ENCODE measurements at regions not wholly inside any gene's neighbourhood (a gene's known extent, or its start where the extent isn't known, plus 50 kb on each side); places are given as distances from the start of the nearest gene placed in this dataset.
A peak's percentile ranks its signal among the peaks of the same experiment; 100 is the strongest.

DNA sequence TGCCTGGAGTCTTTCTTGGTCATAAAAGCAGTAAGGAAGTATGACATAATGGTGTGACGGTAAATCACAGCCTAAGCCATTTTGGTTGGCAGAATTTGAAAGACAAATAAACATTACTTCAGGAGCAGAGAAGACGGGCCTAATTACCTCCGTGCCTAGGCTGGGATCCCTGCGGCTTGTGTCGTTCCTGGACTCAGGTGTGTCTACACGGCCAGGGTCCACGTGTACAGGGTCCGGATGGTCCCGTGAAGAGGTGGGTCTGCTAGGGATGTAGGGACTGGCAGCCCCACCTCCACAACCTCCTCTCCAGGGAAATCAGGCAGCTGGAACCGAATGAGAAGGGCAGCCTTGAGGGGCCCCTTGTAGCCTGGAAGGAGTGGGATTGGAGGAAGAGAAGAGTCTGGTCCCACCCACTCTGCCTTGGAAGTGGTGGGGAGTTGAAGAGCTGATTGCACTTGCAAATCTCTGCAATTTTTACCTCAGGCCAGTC lies 55.4 kb upstream of the PLAC1 start:
- no peaks in the 10 kb centered on the region for H3K36me3 ChIP-seq (ENCODE audit: control insufficient read depth in 2 of 2, insufficient read depth in 1 of 2, low read length in 2 of 2)
- H3K4me3 ChIP-seq (ENCODE audit: low read depth, low read length) = no peak overlapping the region
- no peaks in the 10 kb centered on the region for H3K9me3 ChIP-seq (ENCODE audit: control insufficient read depth, insufficient read depth, low read depth, low read length)
- CTCF ChIA-PET = no interaction called here
- POLR2A ChIA-PET = interaction anchor here (0.6 kb wide), 1 partner anchor 146 kb away, joined by 4 read pairs; no protein-coding TSS in a partner anchor
- H3K4me1 ChIP-seq (ENCODE audit: control insufficient read depth, insufficient read depth, low read length) = no peaks in the 10 kb centered on the region
- peak overlapping the region; percentile 46 for H3K27ac ChIP-seq (ENCODE audit: extremely low read depth, low read depth, low read length)
- TF ChIP-seq, protein P1, sequence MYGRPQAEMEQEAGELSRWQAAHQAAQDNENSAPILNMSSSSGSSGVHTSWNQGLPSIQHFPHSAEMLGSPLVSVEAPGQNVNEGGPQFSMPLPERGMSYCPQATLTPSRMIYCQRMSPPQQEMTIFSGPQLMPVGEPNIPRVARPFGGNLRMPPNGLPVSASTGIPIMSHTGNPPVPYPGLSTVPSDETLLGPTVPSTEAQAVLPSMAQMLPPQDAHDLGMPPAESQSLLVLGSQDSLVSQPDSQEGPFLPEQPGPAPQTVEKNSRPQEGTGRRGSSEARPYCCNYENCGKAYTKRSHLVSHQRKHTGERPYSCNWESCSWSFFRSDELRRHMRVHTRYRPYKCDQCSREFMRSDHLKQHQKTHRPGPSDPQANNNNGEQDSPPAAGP (tag by site-specific recombination; IDR thresholded peaks at IDR 0.05) = peak; percentile 96
- TF ChIP-seq ZNF585B (tag by site-specific recombination; IDR thresholded peaks at IDR 0.05) (no peak), ZNF354C (tag by site-specific recombination; IDR thresholded peaks at IDR 0.05; ENCODE audit: borderline replicate concordance, low read depth) (no peak), HOXD13 (CRISPR knock-in tag; IDR thresholded peaks at IDR 0.05; ENCODE audit: borderline replicate concordance) (no peak), ZFP69B (tag by site-specific recombination; IDR thresholded peaks at IDR 0.05) (peak; percentile 86), ZNF341 (tag by site-specific recombination; IDR thresholded peaks at IDR 0.05; ENCODE audit: low read depth) (peak; percentile 64), ZBTB20 (tag by site-specific recombination; IDR thresholded peaks at IDR 0.05) (peak; percentile 69), HOXC10 (CRISPR knock-in tag; IDR thresholded peaks at IDR 0.05) (no peak), ZBTB48 (tag by site-specific recombination; IDR thresholded peaks at IDR 0.05) (peak; percentile 89), ZNF658 (tag by site-specific recombination; IDR thresholded peaks at IDR 0.05) (no peak), ZNF48 (tag by site-specific recombination; IDR thresholded peaks at IDR 0.05) (no peak), SETDB1 (IDR thresholded peaks at IDR 0.05; ENCODE audit: insufficient read length, low read length) (peak; percentile 45), TCF7L2 (IDR thresholded peaks at IDR 0.05; ENCODE audit: borderline replicate concordance, low read depth, low read length) (no peak), ZNF366 (tag by site-specific recombination; conservative IDR thresholded peaks at IDR 0.05) (peak; percentile 89), ZNF707 (tag by site-specific recombination; IDR thresholded peaks at IDR 0.05) (no peak), ZNF416 (tag by site-specific recombination; IDR thresholded peaks at IDR 0.05) (no peak), MZF1 (tag by site-specific recombination; IDR thresholded peaks at IDR 0.05; ENCODE audit: borderline replicate concordance) (peak; percentile 40), ZBTB21 (tag by site-specific recombination; IDR thresholded peaks at IDR 0.05) (peak; percentile 96), FEZF1 (tag by site-specific recombination; IDR thresholded peaks at IDR 0.05) (peak; percentile 82), ZNF335 (tag by site-specific recombination; conservative IDR thresholded peaks at IDR 0.05) (peak; percentile 91), ZNF324 (tag by site-specific recombination; IDR thresholded peaks at IDR 0.05) (peak; percentile 60; the same call in 1 of the 2 replicates), ZNF561 (tag by site-specific recombination; IDR thresholded peaks at IDR 0.05; ENCODE audit: borderline replicate concordance) (no peak), KLF8 (tag by site-specific recombination; IDR thresholded peaks at IDR 0.05) (peak; percentile 60), GLIS1 (tag by site-specific recombination; IDR thresholded peaks at IDR 0.05) (peak; percentile 57; the same call in 1 of the 2 replicates), ZNF76 (tag by site-specific recombination; IDR thresholded peaks at IDR 0.05; ENCODE audit: borderline replicate concordance, low read depth) (peak; percentile 53; the same call in 1 of the 2 replicates)
- TF ChIP-seq, protein P2, sequence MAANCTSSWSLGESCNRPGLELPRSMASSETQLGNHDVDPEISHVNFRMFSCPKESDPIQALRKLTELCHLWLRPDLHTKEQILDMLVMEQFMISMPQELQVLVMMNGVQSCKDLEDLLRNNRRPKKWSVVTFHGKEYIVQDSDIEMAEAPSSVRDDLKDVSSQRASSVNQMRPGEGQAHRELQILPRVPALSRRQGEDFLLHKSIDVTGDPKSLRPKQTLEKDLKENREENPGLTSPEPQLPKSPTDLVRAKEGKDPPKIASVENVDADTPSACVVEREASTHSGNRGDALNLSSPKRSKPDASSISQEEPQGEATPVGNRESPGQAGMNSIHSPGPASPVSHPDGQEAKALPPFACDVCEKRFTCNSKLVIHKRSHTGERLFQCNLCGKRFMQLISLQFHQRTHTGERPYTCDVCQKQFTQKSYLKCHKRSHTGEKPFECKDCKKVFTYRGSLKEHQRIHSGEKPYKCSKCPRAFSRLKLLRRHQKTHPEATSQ (tag by site-specific recombination; IDR thresholded peaks at IDR 0.05) = no peak
- TF ChIP-seq, protein P3, sequence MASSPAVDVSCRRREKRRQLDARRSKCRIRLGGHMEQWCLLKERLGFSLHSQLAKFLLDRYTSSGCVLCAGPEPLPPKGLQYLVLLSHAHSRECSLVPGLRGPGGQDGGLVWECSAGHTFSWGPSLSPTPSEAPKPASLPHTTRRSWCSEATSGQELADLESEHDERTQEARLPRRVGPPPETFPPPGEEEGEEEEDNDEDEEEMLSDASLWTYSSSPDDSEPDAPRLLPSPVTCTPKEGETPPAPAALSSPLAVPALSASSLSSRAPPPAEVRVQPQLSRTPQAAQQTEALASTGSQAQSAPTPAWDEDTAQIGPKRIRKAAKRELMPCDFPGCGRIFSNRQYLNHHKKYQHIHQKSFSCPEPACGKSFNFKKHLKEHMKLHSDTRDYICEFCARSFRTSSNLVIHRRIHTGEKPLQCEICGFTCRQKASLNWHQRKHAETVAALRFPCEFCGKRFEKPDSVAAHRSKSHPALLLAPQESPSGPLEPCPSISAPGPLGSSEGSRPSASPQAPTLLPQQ (tag by site-specific recombination; IDR thresholded peaks at IDR 0.05) = peak; percentile 76
- TF ChIP-seq, protein P4, sequence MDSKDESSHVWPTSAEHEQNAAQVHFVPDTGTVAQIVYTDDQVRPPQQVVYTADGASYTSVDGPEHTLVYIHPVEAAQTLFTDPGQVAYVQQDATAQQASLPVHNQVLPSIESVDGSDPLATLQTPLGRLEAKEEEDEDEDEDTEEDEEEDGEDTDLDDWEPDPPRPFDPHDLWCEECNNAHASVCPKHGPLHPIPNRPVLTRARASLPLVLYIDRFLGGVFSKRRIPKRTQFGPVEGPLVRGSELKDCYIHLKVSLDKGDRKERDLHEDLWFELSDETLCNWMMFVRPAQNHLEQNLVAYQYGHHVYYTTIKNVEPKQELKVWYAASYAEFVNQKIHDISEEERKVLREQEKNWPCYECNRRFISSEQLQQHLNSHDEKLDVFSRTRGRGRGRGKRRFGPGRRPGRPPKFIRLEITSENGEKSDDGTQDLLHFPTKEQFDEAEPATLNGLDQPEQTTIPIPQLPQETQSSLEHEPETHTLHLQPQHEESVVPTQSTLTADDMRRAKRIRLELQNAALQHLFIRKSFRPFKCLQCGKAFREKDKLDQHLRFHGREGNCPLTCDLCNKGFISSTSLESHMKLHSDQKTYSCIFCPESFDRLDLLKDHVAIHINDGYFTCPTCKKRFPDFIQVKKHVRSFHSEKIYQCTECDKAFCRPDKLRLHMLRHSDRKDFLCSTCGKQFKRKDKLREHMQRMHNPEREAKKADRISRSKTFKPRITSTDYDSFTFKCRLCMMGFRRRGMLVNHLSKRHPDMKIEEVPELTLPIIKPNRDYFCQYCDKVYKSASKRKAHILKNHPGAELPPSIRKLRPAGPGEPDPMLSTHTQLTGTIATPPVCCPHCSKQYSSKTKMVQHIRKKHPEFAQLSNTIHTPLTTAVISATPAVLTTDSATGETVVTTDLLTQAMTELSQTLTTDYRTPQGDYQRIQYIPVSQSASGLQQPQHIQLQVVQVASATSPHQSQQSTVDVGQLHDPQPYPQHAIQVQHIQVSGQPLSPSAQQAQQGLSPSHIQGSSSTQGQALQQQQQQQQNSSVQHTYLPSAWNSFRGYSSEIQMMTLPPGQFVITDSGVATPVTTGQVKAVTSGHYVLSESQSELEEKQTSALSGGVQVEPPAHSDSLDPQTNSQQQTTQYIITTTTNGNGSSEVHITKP (tag by site-specific recombination; IDR thresholded peaks at IDR 0.05) = peak; percentile 76
- TF ChIP-seq, protein P5, sequence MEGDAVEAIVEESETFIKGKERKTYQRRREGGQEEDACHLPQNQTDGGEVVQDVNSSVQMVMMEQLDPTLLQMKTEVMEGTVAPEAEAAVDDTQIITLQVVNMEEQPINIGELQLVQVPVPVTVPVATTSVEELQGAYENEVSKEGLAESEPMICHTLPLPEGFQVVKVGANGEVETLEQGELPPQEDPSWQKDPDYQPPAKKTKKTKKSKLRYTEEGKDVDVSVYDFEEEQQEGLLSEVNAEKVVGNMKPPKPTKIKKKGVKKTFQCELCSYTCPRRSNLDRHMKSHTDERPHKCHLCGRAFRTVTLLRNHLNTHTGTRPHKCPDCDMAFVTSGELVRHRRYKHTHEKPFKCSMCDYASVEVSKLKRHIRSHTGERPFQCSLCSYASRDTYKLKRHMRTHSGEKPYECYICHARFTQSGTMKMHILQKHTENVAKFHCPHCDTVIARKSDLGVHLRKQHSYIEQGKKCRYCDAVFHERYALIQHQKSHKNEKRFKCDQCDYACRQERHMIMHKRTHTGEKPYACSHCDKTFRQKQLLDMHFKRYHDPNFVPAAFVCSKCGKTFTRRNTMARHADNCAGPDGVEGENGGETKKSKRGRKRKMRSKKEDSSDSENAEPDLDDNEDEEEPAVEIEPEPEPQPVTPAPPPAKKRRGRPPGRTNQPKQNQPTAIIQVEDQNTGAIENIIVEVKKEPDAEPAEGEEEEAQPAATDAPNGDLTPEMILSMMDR (tag by site-specific recombination; IDR thresholded peaks at IDR 0.05) = no peak
